ENCODE measurements at regions not wholly inside any gene's neighbourhood (a gene's known extent, or its start where the extent isn't known, plus 50 kb on each side); places are given as distances from the start of the nearest gene placed in this dataset.

GRCh38 chr1:95679262-95679661 is 445.3 kb downstream of the RWDD3 start:
- DNase-seq: no peak

- no peak for DNase-seq
Observed at GRCh38 chr1:95685081-95685480, 451.1 kb downstream of the RWDD3 start.

GRCh38 chr1:95686217-95686616 is 452.2 kb downstream of the RWDD3 start:
- DNase-seq: no peak

GRCh38 chr1:95699149-95699953 is 465.3 kb downstream of the RWDD3 start:
- DNase-seq: no peak

GRCh38 chr1:95701450-95702173 is 467.6 kb downstream of the RWDD3 start:
- DNase-seq: no peak

GRCh38 chr1:95703046-95703445 is 469.0 kb downstream of the RWDD3 start:
- DNase-seq: no peak

GRCh38 chr1:95716097-95716496 is 482.1 kb downstream of the RWDD3 start:
- DNase-seq: no peak

- DNase-seq: no peak
Observed at GRCh38 chr1:95716550-95716949, 482.5 kb downstream of the RWDD3 start.

- no peak for DNase-seq
Observed at GRCh38 chr1:95723346-95723745, 489.3 kb downstream of the RWDD3 start.

DNA sequence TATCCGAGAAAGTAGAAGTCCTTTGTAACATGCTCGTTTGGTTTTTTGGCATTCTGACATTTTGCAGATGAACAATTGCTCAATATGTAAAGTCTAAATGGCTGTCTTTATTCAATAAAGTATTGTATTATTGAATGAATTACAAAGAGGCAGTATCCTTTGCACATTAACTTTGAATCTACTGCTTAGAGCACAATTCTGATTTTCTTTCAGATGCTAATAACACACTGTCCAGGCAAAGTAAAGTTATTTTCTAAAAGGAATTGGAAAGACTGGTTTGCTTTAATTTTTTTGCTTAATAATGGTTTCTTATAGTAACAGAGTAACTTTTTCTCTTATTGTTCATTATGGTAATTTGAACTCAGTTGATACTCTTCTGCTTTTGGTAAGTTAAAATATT is 494.8 kb downstream of the RWDD3 start:
- no peak for DNase-seq

DNA sequence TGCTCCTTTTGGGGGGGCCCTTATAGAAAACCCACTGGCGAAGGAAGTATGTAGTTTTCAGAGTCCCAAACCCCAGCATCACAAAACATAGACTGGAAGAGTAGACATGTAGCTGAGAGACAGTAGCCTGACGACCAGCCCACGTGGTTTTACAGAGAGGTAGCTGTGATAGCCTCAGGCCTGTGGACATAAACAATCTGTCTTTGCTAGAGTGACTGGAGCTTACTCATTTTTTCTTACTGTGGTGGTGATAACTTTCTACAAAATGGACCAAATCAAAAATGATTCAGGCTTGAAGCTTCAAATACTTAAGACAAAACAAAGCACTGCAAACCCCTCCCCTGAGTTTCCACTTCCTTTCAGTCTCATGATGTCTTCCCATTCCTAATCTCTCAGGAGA is 497.0 kb downstream of the RWDD3 start:
- DNase-seq: no peak

DNA sequence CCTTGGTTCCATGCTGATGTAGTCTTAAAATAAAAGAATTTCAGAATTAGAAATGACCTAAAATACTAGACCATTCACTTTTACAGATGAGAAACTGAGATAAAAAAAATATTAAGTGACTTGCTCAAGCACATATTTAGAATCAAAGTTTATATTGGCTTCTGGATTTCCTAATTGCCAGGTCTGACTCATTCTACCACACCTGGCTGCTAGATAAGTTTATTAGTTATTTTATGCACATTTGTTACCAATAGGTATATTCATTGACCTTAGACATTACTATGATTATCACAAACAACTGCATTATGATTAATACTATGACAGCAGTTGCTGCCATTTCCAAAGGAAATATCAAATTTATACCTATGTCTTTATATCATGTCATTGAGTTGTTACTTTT is 497.5 kb downstream of the RWDD3 start:
- no peak for DNase-seq

GRCh38 chr1:95733031-95733430 is 499.0 kb downstream of the RWDD3 start:
- DNase-seq: no peak

GRCh38 chr1:95733671-95734070 is 499.7 kb downstream of the RWDD3 start:
- no peak for DNase-seq

- DNase-seq: no peak
Observed at GRCh38 chr1:95734560-95734959, 500.6 kb downstream of the RWDD3 start.

GRCh38 chr1:95742591-95743089 is 508.6 kb downstream of the RWDD3 start:
- no peak for DNase-seq

DNA sequence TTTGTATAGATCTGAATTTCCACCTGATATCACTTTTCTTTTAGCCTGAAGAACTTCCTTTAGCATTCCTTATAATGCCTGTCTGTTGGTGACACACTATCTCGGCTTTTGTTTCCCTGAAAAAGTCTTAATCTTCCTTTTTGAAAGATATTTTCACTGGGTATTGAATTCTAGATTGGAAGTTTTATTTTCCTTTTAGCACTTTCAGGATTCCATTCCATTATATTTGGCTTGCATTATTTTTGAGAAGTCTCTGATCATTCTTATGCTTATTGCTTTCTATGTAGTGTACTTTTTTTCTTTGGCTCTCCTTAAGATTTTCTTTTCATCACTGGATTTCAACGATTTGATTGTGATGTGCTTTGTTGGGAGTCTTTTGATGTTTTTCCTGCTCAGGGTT is 510.7 kb downstream of the RWDD3 start:
- no peak for DNase-seq

DNA sequence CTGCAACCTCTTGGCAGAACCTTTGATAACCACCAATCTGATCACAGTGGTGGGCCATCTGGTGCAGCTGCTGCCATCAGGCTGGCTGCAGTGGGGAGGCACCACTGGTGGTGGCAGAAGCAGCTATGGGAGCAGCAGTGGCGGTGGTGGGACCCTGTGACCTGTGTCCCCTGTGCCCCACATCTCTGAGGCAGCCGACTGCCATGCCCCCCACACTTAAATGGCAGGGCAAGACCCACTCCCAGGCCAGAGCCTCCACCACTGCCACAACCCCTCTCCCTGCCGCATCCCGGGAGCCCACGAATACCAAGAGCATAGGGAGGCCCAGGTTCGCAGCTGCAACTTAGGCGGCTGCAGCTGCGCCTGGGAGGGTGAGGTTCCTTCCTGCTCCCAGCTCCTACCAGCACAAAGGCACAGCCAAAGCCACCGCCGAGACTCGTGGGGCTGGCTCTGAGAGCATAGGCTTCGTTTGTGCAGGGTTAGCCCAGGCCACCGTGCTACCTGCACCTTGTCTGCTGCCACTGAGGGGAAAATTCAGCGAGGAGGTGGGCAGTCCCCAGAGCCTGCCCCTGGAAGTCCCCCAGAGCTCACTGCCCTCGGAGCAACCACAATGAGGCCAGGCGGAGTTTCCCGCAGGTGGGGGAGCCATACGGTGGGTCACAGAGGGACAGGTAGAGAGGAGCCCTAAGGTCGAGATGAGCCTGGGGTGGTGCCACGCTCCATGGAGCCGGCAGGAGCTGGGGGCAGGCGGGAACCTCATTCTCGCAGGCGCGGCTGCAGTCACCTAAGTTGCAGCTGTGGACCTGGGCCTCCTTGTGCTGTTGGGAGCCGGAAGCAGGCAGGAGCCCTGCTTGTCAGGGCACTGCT is 518.7 kb downstream of the RWDD3 start:
- DNase-seq: no peak

DNA sequence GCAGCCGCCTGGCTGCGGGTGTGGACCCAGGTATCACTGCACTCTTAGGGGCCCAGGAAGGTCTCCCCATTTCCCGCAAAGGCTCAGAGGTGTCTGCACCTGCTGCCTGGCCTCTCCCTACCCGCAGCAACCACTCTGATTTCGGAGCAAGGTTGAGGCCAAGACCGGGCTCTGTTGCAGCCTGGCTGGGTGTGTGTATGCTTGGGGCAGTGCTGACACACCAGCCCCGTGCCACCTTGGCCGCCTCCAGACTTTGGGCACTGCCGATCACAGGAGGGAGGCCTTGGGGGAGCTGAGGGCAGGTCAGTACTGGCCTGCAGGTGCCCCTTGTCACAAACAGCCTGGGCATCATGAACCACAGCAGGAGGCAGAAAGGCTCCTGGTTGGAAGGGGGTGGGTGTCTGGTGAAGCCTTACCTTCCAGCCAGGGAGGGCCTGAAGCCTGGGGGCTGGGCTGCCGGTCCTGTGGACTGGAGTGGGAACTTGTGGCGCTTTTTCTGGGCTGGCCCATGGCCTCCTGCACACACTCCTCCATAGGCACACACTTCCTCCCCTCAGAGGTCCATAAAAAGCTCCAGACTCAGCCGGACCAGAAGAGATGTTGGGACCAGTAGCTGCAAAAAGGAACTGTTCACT is 519.5 kb downstream of the RWDD3 start:
- no peak for DNase-seq

GRCh38 chr1:95754412-95754811 is 520.4 kb downstream of the RWDD3 start:
- DNase-seq: no peak

- no peak for DNase-seq
Observed at GRCh38 chr1:95766036-95766435, 532.0 kb downstream of the RWDD3 start.

- no peak for DNase-seq
Observed at GRCh38 chr1:95770581-95770980, 536.6 kb downstream of the RWDD3 start.

DNA sequence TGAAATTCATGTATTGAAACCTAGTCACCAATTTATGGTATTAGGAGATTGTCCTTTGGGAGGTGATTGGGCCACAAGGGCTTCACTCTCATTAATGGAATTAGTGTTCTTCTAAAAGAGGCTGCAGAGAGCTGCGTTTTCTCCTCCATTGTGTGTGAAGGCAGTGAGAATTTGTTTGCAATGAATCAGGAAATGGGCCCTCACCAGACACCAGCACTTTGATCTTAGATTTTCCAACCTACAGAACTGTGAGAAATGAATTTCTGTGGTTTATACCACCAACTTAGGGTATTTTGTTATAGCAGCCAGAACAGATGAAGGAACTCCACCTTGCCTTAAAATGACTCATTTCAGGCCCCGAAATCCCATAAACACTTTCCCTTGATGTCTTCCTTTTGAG is 544.2 kb downstream of the RWDD3 start:
- DNase-seq: no peak
